Caco-2 (cell line): ENCODE measurements at regions not wholly inside any gene's neighbourhood (a gene's known extent, or its start where the extent isn't known, plus 50 kb on each side); places are given as distances from the start of the nearest gene placed in this dataset.

Experiments used
- BruUV-seq: library from RNA; stranded (reverse); fragments of 400-500 nt; replicated peaks from 2 replicates; lab custom pipeline; 2021; lab: Mats Ljungman, UMichigan
- CTCF ChIA-PET: fragments of 300-600 bp; sonication (Branson Sonifier 250); formaldehyde crosslinking; loops from one replicate; lab custom pipeline; 2022; ENCODE audit warnings: antibody characterized with exemption; lab: Charles Lee
- POLR2A ChIA-PET: fragments of 300-600 bp; sonication (Branson Sonifier 250); formaldehyde crosslinking; loops from one replicate; lab custom pipeline; 2022; ENCODE audit warnings: antibody characterized with exemption; lab: Charles Lee
- DNase-seq, 2 experiments: peaks; one replicate each; pipeline versions ENCODE4 v3.0.0 to v3.0.0-alpha.2; 2020 to 2022
- H3K27me3 ChIP-seq: replicated peaks from 2 replicates; pipeline ENCODE4 v1.6.0; 2011; ENCODE audit warnings: low read length; ENCODE audit not compliant: control insufficient read depth, insufficient read depth
- H3K36me3 ChIP-seq: 2 replicates; pipeline ENCODE4 v1.5.1; 2011; ENCODE audit warnings: low read length; ENCODE audit not compliant: control insufficient read depth, insufficient read depth
- H3K4me1 ChIP-seq: fragments of 250-450 bp; sonication (Bioruptor Pico); 2 replicates; pipeline ENCODE4 v1.5.1; 2020; ENCODE audit warnings: mild to moderate bottlenecking
- H3K4me3 ChIP-seq: 2 replicates; pipeline ENCODE4 v1.5.1; 2011; ENCODE audit warnings: low read depth, mild to moderate bottlenecking, control low read depth, low read length
- H3K9me3 ChIP-seq: fragments of 250-450 bp; sonication (Bioruptor Pico); 2 replicates; pipeline ENCODE4 v1.5.1; 2020; ENCODE audit warnings: mild to moderate bottlenecking, moderate library complexity
- H3K27ac Mint-ChIP-seq: one replicate; pipeline ENCODE4 v1.8.0; 2022; ENCODE audit warnings: mixed read lengths; ENCODE audit not compliant: unreplicated experiment
- H3K27me3 Mint-ChIP-seq: one replicate; pipeline ENCODE4 v1.8.0; 2022; ENCODE audit warnings: mixed read lengths; ENCODE audit not compliant: insufficient read depth, unreplicated experiment
- H3K36me3 Mint-ChIP-seq: one replicate; pipeline ENCODE4 v1.8.0; 2022; ENCODE audit warnings: mild to moderate bottlenecking, mixed read lengths; ENCODE audit not compliant: insufficient read depth, unreplicated experiment
- H3K4me1 Mint-ChIP-seq: one replicate; pipeline ENCODE4 v1.8.0; 2022; ENCODE audit warnings: low read depth, mixed read lengths; ENCODE audit not compliant: unreplicated experiment
- H3K4me3 Mint-ChIP-seq: one replicate; pipeline ENCODE4 v1.8.0; 2022; ENCODE audit warnings: mild to moderate bottlenecking, moderate library complexity, mixed read lengths; ENCODE audit not compliant: unreplicated experiment
- H3K9me3 Mint-ChIP-seq: one replicate; pipeline ENCODE4 v1.8.0; 2022; ENCODE audit warnings: mixed read lengths; ENCODE audit not compliant: unreplicated experiment
- intact Hi-C: fragments of 100-400 bp; cut with micrococcal nuclease; formaldehyde crosslinking; loops from one replicate; pipeline ENCODE4 v1.10.0; 2022; ENCODE audit not compliant: unreplicated experiment
- TF ChIP-seq, protein P1 (sequence below), 2 experiments: fragments of 200-600 bp in 1 of 2; IDR thresholded peaks; 1 replicate in 1 of 2; 2 replicates in 1 of 2; pipeline versions ENCODE4 v1.5.1 to v1.8.0; 2011 to 2022; ENCODE audit warnings: antibody characterized with exemption in 1 of 2, control low read depth in 1 of 2, inconsistent platforms in 1 of 2, low read depth in 1 of 2, low read length in 1 of 2, mild to moderate bottlenecking in 1 of 2, moderate library complexity in 1 of 2; ENCODE audit not compliant: insufficient read depth in 1 of 2, severe bottlenecking in 1 of 2, unreplicated experiment in 1 of 2

DNA sequence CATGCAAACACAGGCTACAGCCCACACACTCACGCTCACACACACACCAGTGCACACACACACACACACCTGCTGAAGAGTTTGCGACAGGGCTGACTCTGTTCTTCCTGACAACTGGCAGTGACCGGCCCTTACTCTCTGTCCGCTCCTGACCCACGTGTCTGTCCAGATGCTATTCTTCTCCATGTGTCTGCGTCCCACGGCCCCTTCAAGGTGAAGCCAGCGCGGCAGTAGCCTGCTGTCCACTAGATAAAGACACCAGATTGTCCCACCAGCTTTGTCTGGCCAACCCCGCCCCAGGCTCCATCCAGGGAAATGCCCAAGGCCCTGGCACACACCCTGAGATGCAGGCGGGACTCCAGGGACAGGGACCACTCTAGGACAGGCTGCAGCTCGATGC is 713.9 kb downstream of the BRD1 start:
- DNase-seq, result no peak
- Histone ChIP-seq H3K36me3 (no peaks in the 10 kb centered on the region), H3K4me3 (no peak overlapping the region), H3K4me1 (no peaks in the 10 kb centered on the region), H3K27me3 (no peaks in the 10 kb centered on the region), H3K9me3 (no peaks in the 10 kb centered on the region)
- POLR2A ChIA-PET, result no interaction called here
- TF ChIP-seq, protein P1, sequence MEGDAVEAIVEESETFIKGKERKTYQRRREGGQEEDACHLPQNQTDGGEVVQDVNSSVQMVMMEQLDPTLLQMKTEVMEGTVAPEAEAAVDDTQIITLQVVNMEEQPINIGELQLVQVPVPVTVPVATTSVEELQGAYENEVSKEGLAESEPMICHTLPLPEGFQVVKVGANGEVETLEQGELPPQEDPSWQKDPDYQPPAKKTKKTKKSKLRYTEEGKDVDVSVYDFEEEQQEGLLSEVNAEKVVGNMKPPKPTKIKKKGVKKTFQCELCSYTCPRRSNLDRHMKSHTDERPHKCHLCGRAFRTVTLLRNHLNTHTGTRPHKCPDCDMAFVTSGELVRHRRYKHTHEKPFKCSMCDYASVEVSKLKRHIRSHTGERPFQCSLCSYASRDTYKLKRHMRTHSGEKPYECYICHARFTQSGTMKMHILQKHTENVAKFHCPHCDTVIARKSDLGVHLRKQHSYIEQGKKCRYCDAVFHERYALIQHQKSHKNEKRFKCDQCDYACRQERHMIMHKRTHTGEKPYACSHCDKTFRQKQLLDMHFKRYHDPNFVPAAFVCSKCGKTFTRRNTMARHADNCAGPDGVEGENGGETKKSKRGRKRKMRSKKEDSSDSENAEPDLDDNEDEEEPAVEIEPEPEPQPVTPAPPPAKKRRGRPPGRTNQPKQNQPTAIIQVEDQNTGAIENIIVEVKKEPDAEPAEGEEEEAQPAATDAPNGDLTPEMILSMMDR (IDR thresholded peaks at IDR 0.05; ENCODE audit: insufficient read depth in 1 of 2, low read depth in 1 of 2, low read length in 1 of 2, severe bottlenecking in 1 of 2, unreplicated experiment in 1 of 2), result no peak
- Mint-ChIP-seq H3K27me3 (peaks cover 12% of the 10 kb centered on the region), H3K4me3 (no peak overlapping the region), H3K4me1 (no peaks in the 10 kb centered on the region), H3K9me3 (no peaks in the 10 kb centered on the region), H3K27ac (no peak overlapping the region), H3K36me3 (no peaks in the 10 kb centered on the region)
- CTCF ChIA-PET, result no interaction called here
- intact Hi-C loops, result no loop called here
- BruUV-seq, result no TSS peak

DNA sequence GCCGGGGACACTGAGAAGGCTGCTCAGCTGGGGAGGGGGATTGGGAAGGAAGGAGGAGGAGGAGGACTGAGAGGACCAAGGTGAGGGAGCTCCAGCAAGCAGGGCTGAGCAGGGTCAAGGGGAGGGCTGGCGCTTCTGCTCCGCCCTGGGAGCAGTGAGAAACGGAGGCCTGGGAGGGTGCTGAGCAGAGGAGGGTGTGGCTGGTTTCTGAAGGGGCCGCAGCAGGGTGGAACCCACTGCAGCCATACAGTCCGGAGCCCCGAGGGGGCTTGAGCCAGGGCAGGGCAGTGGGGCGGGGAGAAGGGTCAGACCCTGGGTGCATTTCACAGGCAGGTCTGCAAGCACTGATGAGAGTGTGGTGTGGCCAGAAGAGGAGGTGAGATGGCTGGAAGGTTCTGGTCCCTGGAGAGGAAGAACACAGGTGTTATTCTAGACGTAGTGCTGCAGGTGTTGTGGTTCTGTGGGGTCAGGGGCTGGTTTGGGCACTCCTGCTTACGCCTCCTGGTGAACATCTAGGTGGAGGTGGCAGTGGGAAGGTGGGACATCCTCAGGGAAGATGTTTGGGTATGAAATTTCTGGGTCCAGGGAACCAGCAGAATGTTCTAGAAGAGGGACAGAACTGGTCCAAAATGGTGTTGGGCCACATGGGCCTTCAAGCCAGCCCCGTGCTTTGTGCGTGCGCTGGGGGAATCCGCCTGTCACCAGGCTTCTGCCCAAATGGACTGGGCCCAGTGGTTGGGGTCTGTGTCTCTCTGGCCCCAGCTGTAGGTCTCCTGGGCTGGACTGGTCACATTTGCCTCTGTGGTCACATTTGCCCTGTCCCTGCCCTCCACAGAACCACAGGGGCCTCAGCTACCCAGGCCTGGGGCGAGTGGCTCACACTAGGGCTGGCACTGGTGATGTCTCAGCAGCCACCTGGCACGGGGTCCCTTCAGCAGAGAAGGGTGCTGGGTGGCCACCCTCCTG is 714.7 kb downstream of the BRD1 start:
- H3K36me3 ChIP-seq, result no peaks in the 10 kb centered on the region
- TF ChIP-seq, protein P1 (IDR thresholded peaks at IDR 0.05; ENCODE audit: insufficient read depth in 1 of 2, low read depth in 1 of 2, low read length in 1 of 2, severe bottlenecking in 1 of 2, unreplicated experiment in 1 of 2), result no peak
- intact Hi-C loops, result no loop called here
- no peak for DNase-seq
- H3K4me1 ChIP-seq, result no peaks in the 10 kb centered on the region
- no peak overlapping the region for H3K27ac Mint-ChIP-seq
- no peaks in the 10 kb centered on the region for H3K9me3 ChIP-seq
- H3K36me3 Mint-ChIP-seq, result no peaks in the 10 kb centered on the region
- BruUV-seq, result no TSS peak
- no peaks in the 10 kb centered on the region for H3K27me3 ChIP-seq
- peaks cover 16% of the 10 kb centered on the region for H3K27me3 Mint-ChIP-seq
- no peak overlapping the region for H3K4me3 ChIP-seq
- no peaks in the 10 kb centered on the region for H3K4me1 Mint-ChIP-seq
- CTCF ChIA-PET, result no interaction called here
- H3K4me3 Mint-ChIP-seq, result no peak overlapping the region
- POLR2A ChIA-PET, result no interaction called here
- no peaks in the 10 kb centered on the region for H3K9me3 Mint-ChIP-seq

DNA sequence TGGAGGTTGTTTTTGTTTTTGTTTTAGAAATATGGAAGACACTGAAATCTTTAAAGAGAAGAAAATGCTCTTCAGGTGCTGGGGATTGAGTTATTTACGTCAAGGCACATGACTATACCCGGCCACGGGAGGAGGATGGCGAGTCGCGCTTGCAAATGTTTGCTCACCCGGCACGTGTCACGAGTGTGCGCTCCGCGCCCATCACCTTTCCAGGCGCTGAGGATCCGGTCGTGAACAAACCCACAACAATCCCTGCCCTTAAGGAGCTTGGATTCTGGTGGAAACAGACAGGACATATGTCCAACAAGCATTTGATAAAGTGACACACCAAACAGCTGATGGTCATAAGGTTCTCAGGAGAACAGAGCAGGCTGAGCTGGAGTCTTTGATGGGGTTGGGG is 715.5 kb downstream of the BRD1 start:
- no TSS peak for BruUV-seq
- CTCF ChIA-PET, result no interaction called here
- no peak overlapping the region for H3K4me3 Mint-ChIP-seq

More for the DNA sequence above, 715.5 kb downstream of the BRD1 start:
- Mint-ChIP-seq H3K9me3 (no peaks in the 10 kb centered on the region), H3K36me3 (no peaks in the 10 kb centered on the region), H3K27ac (no peak overlapping the region), H3K4me1 (no peaks in the 10 kb centered on the region), H3K27me3 (peaks cover 20% of the 10 kb centered on the region)
- H3K27me3 ChIP-seq, result no peaks in the 10 kb centered on the region
- POLR2A ChIA-PET, result no interaction called here
- H3K4me3 ChIP-seq, result no peak overlapping the region
- DNase-seq, result no peak
- intact Hi-C loops, result no loop called here
- H3K4me1 ChIP-seq, result no peaks in the 10 kb centered on the region
- H3K36me3 ChIP-seq, result no peaks in the 10 kb centered on the region
- TF ChIP-seq, protein P1 (IDR thresholded peaks at IDR 0.05; ENCODE audit: insufficient read depth in 1 of 2, low read depth in 1 of 2, low read length in 1 of 2, severe bottlenecking in 1 of 2, unreplicated experiment in 1 of 2), result no peak
- H3K9me3 ChIP-seq, result no peaks in the 10 kb centered on the region
